HCT116 (cell line): ENCODE measurements at regions not wholly inside any gene's neighbourhood (a gene's known extent, or its start where the extent isn't known, plus 50 kb on each side); places are given as distances from the start of the nearest gene placed in this dataset.

ENCODE experiments used
- ATAC-seq: fragments of 200-7000 bp; cut with Tn5 transposase; 2 replicates; pipeline ENCODE4 v1.9.1; 2020; ENCODE audit warnings: mild to moderate bottlenecking, moderate library complexity
- BruUV-seq: library from RNA; stranded (reverse); fragments of 400-500 nt; replicated peaks from 2 replicates; lab custom pipeline; 2021; lab: Mats Ljungman, UMichigan
- CTCF ChIA-PET: fragments of 300-600 bp; sonication (Branson Sonifier 250); formaldehyde crosslinking; loops from one replicate; lab custom pipeline; 2021; ENCODE audit warnings: antibody characterized with exemption; lab: Charles Lee
- POLR2A ChIA-PET: fragments of 300-600, 350-600 bp; sonication (Branson Sonifier 250); formaldehyde crosslinking; loops from one replicate; lab custom pipeline; 2021; ENCODE audit warnings: antibody characterized with exemption; lab: Charles Lee
- RAD21 ChIA-PET, 2 experiments: fragments of 300-600 bp; sonication (Branson Sonifier 250); formaldehyde crosslinking; loops; one replicate each; lab custom pipeline; 2023; ENCODE audit warnings: low total read pairs in 2 of 2; ENCODE audit not compliant: uncharacterized antibody in 2 of 2, unreplicated experiment in 2 of 2, low non-redundant PET in 1 of 2; lab: Charles Lee
- DNase-seq: peaks from one replicate; pipeline ENCODE4 v3.0.0-alpha.2; 2010; ENCODE audit warnings: low read depth, low spot score
- H2AFZ ChIP-seq: fragments of 200-600 bp; shearing (Covaris generic), sonication (generic); 2 replicates; pipeline ENCODE4 v1.6.1; 2017; ENCODE audit warnings: low read depth, mixed run types, mixed read lengths, antibody characterized with exemption, low read length; ENCODE audit not compliant: poor library complexity, severe bottlenecking
- H3K27ac ChIP-seq: 2 replicates; pipeline ENCODE4 v1.5.1; 2012; ENCODE audit warnings: low read depth, low read length
- H3K27me3 ChIP-seq: fragments of 200-600 bp; sonication (generic); 2 replicates; pipeline ENCODE4 v1.6.1; 2016; ENCODE audit warnings: mixed run types, low read length, mixed read lengths; ENCODE audit not compliant: insufficient read depth
- H3K36me3 ChIP-seq, 2 experiments: fragments of 200-500 bp in 1 of 2; fragments of 200-600 bp in 1 of 2; sonication (Bioruptor generic) in 1 of 2; sonication (generic) in 1 of 2; 2 replicates each; pipeline versions ENCODE4 v1.5.1 to v1.6.1; 2014 to 2016; ENCODE audit warnings: low read length in 2 of 2, inconsistent platforms in 1 of 2, mixed read lengths in 1 of 2, mixed run types in 1 of 2; ENCODE audit not compliant: insufficient read depth in 2 of 2, control insufficient read depth in 1 of 2
- H3K4me1 ChIP-seq, 2 experiments: fragments of 200-600 bp in 1 of 2; sonication (generic) in 1 of 2; 2 replicates each; pipeline versions ENCODE4 v1.5.1 to v1.6.1; 2012 to 2017; ENCODE audit warnings: low read length in 2 of 2, inconsistent platforms in 1 of 2, mild to moderate bottlenecking in 1 of 2, mixed read lengths in 1 of 2, mixed run types in 1 of 2, moderate library complexity in 1 of 2; ENCODE audit not compliant: insufficient read depth in 2 of 2, control insufficient read depth in 1 of 2
- H3K4me2 ChIP-seq: fragments of 200-600 bp; sonication (generic); 2 replicates; pipeline ENCODE4 v1.6.1; 2017; ENCODE audit warnings: mixed run types, low read length, mixed read lengths
- H3K4me3 ChIP-seq, 2 experiments: fragments of 200-600 bp in 1 of 2; sonication (generic) in 1 of 2; replicated peaks in 1 of 2; 2 replicates each; pipeline ENCODE4 v1.5.1; 2011 to 2016; ENCODE audit warnings: low read length in 2 of 2, control low read depth in 1 of 2, low read depth in 1 of 2, mild to moderate bottlenecking in 1 of 2, mixed read lengths in 1 of 2, mixed run types in 1 of 2
- H3K79me2 ChIP-seq: fragments of 200-600 bp; sonication (generic); 2 replicates; pipeline ENCODE4 v1.6.1; 2017; ENCODE audit warnings: mild to moderate bottlenecking, mixed run types, low read length, moderate library complexity, mixed read lengths; ENCODE audit not compliant: insufficient read depth
- H3K9ac ChIP-seq: fragments of 200-600 bp; sonication (generic); 2 replicates; pipeline ENCODE4 v1.6.1; 2016; ENCODE audit warnings: low read length, mixed read lengths
- H3K9me2 ChIP-seq: fragments of 200-600 bp; sonication (generic), shearing (Covaris generic); 2 replicates; pipeline ENCODE4 v1.6.1; 2017; ENCODE audit warnings: mixed run types, mild to moderate bottlenecking, moderate library complexity; ENCODE audit not compliant: insufficient read depth
- H3K9me3 ChIP-seq, 2 experiments: fragments of 200-500 bp in 1 of 2; fragments of 200-600 bp in 1 of 2; sonication (Bioruptor generic) in 1 of 2; sonication (generic) in 1 of 2; 2 replicates each; pipeline ENCODE4 v1.6.1; 2014 to 2017; ENCODE audit warnings: low read length in 2 of 2, mixed read lengths in 2 of 2, inconsistent platforms in 1 of 2, low read depth in 1 of 2, mild to moderate bottlenecking in 1 of 2, mixed run types in 1 of 2, moderate library complexity in 1 of 2; ENCODE audit not compliant: control insufficient read depth in 1 of 2, insufficient read depth in 1 of 2
- H4K20me1 ChIP-seq: fragments of 200-600 bp; sonication (generic), shearing (Covaris generic); 2 replicates; pipeline ENCODE4 v1.6.1; 2017; ENCODE audit warnings: mixed run types, mild to moderate bottlenecking, moderate library complexity; ENCODE audit not compliant: insufficient read depth
- ATF3 ChIP-seq: IDR thresholded peaks from 2 replicates; pipeline ENCODE4 v1.6.1; 2012
- CBX3 ChIP-seq: IDR thresholded peaks from 2 replicates; pipeline ENCODE4 v1.6.1; 2012; ENCODE audit warnings: low read depth
- CEBPB ChIP-seq: IDR thresholded peaks from 2 replicates; pipeline ENCODE4 v1.6.1; 2012; ENCODE audit warnings: low read depth
- EGR1 ChIP-seq: IDR thresholded peaks from 2 replicates; pipeline ENCODE4 v1.6.1; 2012; ENCODE audit warnings: low read depth
- EZH2 ChIP-seq: fragments of 200-600 bp; sonication (generic); IDR thresholded peaks from 2 replicates; pipeline ENCODE4 v1.6.1; 2017; ENCODE audit warnings: antibody characterized with exemption, mixed run types
- JUND ChIP-seq: IDR thresholded peaks from 2 replicates; pipeline ENCODE4 v1.6.1; 2012
- POLR2A ChIP-seq: IDR thresholded peaks from 2 replicates; pipeline ENCODE4 v1.7.0; 2011; ENCODE audit warnings: borderline replicate concordance; ENCODE audit not compliant: insufficient read depth, insufficient read length; ENCODE audit errors: extremely low read depth
- RAD21 ChIP-seq: IDR thresholded peaks from 2 replicates; pipeline ENCODE4 v1.6.1; 2012; ENCODE audit warnings: low read depth, mild to moderate bottlenecking
- REST ChIP-seq: IDR thresholded peaks from 2 replicates; pipeline ENCODE4 v1.6.1; 2012; ENCODE audit warnings: low read depth
- SIN3A ChIP-seq: IDR thresholded peaks from 2 replicates; pipeline ENCODE4 v1.6.1; 2012; ENCODE audit warnings: low read depth
- YY1 ChIP-seq: IDR thresholded peaks from 2 replicates; pipeline ENCODE4 v1.6.1; 2011; ENCODE audit warnings: low read length, low read depth, moderate library complexity, mild to moderate bottlenecking; ENCODE audit not compliant: insufficient replicate concordance; ENCODE audit errors: extremely low read depth
- ZFX ChIP-seq: fragments of 450-650 bp; IDR thresholded peaks from 2 replicates; pipeline ENCODE4 v1.6.1; 2017
- ZNF274 ChIP-seq: fragments of 200-500 bp; sonication (Bioruptor generic); IDR thresholded peaks from 2 replicates; pipeline ENCODE4 v1.6.1; 2014; ENCODE audit warnings: mild to moderate bottlenecking, low read depth, low read length, inconsistent platforms
- intact Hi-C: fragments of 100-400 bp; cut with micrococcal nuclease; formaldehyde crosslinking; loops from 2 replicates; pipeline ENCODE4 v1.10.0; 2022
- TF ChIP-seq, protein P1 (sequence below): IDR thresholded peaks from 2 replicates; pipeline ENCODE4 v1.6.1; 2012

DNA sequence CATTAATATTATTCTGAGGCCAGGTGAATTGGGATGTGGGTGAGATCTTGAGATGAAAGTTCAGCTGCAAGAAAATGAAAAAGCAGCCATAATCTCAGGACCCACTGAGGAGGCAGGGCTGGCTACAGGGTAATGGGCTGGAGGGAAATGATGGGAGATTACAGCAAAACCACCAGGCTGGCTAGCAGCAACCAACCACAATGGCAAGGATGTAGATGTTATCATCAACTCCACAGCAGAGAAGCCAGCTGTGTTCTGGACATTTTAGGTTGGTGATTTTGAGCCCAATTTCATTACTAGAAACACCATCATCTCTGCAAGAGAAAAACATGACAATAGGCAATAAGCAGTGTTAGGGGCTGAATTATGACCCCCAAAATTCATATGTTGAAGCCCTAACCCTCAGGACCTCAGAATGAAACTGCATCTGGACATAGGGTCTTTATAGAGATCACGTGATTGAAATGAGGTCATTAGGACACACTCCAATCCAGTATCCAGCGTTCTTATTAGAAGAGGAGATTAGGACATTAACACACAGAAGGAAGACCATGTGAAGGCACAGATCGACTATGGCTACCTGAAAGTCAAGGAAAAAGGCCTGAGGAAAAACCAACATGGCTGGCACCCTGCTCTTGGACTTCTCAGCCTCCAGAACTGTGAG is 139.8 kb upstream of the KIT start:
- no TSS peak for BruUV-seq
- Histone ChIP-seq H3K4me1 (no peaks in the 10 kb centered on the region), H4K20me1 (no peaks in the 10 kb centered on the region), H2AFZ (no peak overlapping the region), H3K27ac (no peak overlapping the region), H3K9ac (no peak overlapping the region), H3K36me3 (no peaks in the 10 kb centered on the region), H3K4me3 (no peak overlapping the region), H3K9me3 (no peaks in the 10 kb centered on the region), H3K27me3 (no peaks in the 10 kb centered on the region), H3K9me2 (no peaks in the 10 kb centered on the region), H3K4me2 (no peak overlapping the region), H3K79me2 (no peaks in the 10 kb centered on the region)
- RAD21 ChIA-PET: no interaction called here
- intact Hi-C loops: no loop called here
- CTCF ChIA-PET: interaction anchor here (0.7 kb wide), 1 partner anchor 78 kb away, joined by 3 read pairs; no protein-coding TSS in a partner anchor
- no peak for DNase-seq
- POLR2A ChIA-PET: no interaction called here
- no peak for ATAC-seq
- no peak for TF ChIP-seq REST
- TF ChIP-seq SIN3A: no peak
- TF ChIP-seq EGR1: no peak
- no peak for TF ChIP-seq ZNF274
- no peak for TF ChIP-seq RAD21
- TF ChIP-seq, all 23 proteins: peak for 0

DNA sequence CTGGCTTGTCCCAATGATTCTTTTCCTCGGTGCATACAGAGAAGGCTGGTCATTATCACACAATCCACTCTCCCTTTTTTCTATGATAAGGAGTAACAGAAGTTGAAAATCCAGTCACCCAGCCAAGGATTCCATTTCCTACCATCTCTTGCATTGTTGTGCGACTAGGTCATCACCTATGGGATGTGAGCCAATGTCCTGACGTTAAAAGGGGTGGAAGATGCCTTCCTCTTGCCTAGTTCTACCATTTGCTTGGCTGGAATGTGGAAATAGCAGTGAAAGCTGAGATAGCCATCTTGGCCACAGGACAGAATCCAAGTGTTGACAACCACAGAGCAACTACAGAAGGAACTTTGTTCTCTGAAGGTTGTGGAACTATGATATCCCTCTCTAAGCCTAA is 132.2 kb upstream of the KIT start:
- no peaks in the 10 kb centered on the region for H3K9me2 ChIP-seq
- H3K79me2 ChIP-seq: no peaks in the 10 kb centered on the region
- no peak overlapping the region for H3K9ac ChIP-seq
- H4K20me1 ChIP-seq: no peaks in the 10 kb centered on the region
- ChIA-PET POLR2A (no interaction called here), CTCF (no interaction called here), RAD21 (no interaction called here)
- no TSS peak for BruUV-seq
- H2AFZ ChIP-seq: no peak overlapping the region
- H3K4me3 ChIP-seq: no peak overlapping the region
- ATAC-seq (no peak), DNase-seq (no peak)
- no peak overlapping the region for H3K27ac ChIP-seq
- H3K9me3 ChIP-seq: no peaks in the 10 kb centered on the region
- H3K4me1 ChIP-seq: peaks cover 0 to 6% of the 10 kb centered on the region in 2 experiments; a peak in 1 of 4 replicates
- H3K36me3 ChIP-seq: no peaks in the 10 kb centered on the region
- intact Hi-C loops: no loop called here
- H3K27me3 ChIP-seq: 0 out of 2 replicates have a peak, but pooled peaks cover 4% of the 10 kb centered on the region
- no peak overlapping the region for H3K4me2 ChIP-seq
- TF ChIP-seq REST (no peak), EGR1 (no peak), YY1 (no peak), ZNF274 (no peak), EZH2 (no peak), CBX3 (no peak), JUND (no peak), ZFX (no peak), ATF3 (no peak), POLR2A (no peak), CEBPB (no peak)
- TF ChIP-seq, protein P1, sequence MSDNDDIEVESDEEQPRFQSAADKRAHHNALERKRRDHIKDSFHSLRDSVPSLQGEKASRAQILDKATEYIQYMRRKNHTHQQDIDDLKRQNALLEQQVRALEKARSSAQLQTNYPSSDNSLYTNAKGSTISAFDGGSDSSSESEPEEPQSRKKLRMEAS: no peak
